Spleen (tissue), 7 donors: ENCODE measurements at regions not wholly inside any gene's neighbourhood (a gene's known extent, or its start where the extent isn't known, plus 50 kb on each side); places are given as distances from the start of the nearest gene placed in this dataset.

Source experiments
- POLR2A ChIP-seq, 3 donors: fragments of 450-650 bp; IDR thresholded peaks; one replicate each; pipeline ENCODE4 v1.5.1; 2017; ENCODE audit warnings: antibody characterized with exemption in 3 of 3, mild to moderate bottlenecking in 1 of 3
- POLR2AphosphoS5 ChIP-seq, 3 donors: sonication (generic); formaldehyde crosslinking; IDR thresholded peaks; one replicate each; pipeline ENCODE4 v1.5.1; 2017; ENCODE audit warnings: antibody characterized with exemption in 3 of 3
- TF ChIP-seq, protein P1 (sequence below), 11 experiments: fragments of 200-600 bp in 7 of 11; fragments of 450-650 bp in 4 of 11; sonication (generic) in 4 of 11; IDR thresholded peaks in 8 of 11; conservative IDR thresholded peaks in 3 of 11; 1 replicate in 7 of 11; 2 replicates in 4 of 11; pipeline versions ENCODE4 v1.4.0 to v1.8.0; 2016 to 2021; ENCODE audit warnings: antibody characterized with exemption in 11 of 11, inconsistent platforms in 4 of 11, mild to moderate bottlenecking in 1 of 11
- donor health status: DM: no; HTN: no; CAD: no; lungs with moderate emphysema.
- donor health status: DM: no; HTN: no; CAD: no.
- donor health status: DM: no; HTN: no; CAD: no.

DNA sequence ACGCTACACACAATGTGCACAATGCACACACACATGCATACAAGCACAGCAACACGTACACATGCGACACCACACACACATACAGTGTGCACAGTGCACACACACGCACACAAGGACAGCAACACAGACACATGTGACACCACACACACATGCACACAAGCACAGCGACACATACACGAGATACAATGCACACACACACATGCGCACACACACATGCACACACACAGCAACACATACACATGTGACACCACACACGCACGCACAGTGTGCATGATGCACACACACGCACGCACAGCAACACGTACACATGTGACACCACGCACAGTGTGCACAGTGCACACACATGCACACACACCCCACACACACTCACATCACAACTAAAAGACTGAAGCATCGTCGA is 327.3 kb downstream of the THBS2 start:
- TF ChIP-seq, protein P1, sequence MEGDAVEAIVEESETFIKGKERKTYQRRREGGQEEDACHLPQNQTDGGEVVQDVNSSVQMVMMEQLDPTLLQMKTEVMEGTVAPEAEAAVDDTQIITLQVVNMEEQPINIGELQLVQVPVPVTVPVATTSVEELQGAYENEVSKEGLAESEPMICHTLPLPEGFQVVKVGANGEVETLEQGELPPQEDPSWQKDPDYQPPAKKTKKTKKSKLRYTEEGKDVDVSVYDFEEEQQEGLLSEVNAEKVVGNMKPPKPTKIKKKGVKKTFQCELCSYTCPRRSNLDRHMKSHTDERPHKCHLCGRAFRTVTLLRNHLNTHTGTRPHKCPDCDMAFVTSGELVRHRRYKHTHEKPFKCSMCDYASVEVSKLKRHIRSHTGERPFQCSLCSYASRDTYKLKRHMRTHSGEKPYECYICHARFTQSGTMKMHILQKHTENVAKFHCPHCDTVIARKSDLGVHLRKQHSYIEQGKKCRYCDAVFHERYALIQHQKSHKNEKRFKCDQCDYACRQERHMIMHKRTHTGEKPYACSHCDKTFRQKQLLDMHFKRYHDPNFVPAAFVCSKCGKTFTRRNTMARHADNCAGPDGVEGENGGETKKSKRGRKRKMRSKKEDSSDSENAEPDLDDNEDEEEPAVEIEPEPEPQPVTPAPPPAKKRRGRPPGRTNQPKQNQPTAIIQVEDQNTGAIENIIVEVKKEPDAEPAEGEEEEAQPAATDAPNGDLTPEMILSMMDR (IDR thresholded peaks at IDR 0.05 in 8 of 11, conservative IDR thresholded peaks at IDR 0.05 in 3 of 11): no peak
- TF ChIP-seq POLR2AphosphoS5 (IDR thresholded peaks at IDR 0.05) (no peak), POLR2A (IDR thresholded peaks at IDR 0.05) (no peak)
